Breast epithelium (tissue), 4 donors: ENCODE measurements at regions not wholly inside any gene's neighbourhood (a gene's known extent, or its start where the extent isn't known, plus 50 kb on each side); places are given as distances from the start of the nearest gene placed in this dataset.

ENCODE experiments used
- DNase-seq, 2 donors: peaks; one replicate each; pipeline ENCODE4 v3.0.0-alpha.2; 2019; ENCODE audit warnings: low spot score in 2 of 2
- H3K27ac ChIP-seq, 2 donors: fragments of 200-600 bp; sonication (generic) in 1 of 2; one replicate each; pipeline ENCODE4 v1.5.1; 2016 to 2019; ENCODE audit warnings: mild to moderate bottlenecking in 1 of 2
- H3K27me3 ChIP-seq, 2 donors: fragments of 200-600 bp; sonication (generic) in 1 of 2; one replicate each; pipeline versions ENCODE4 v1.5.1 to v1.6.0; 2017 to 2019; ENCODE audit warnings: control low read depth in 1 of 2, mild to moderate bottlenecking in 1 of 2
- H3K36me3 ChIP-seq: fragments of 200-600 bp; one replicate; pipeline ENCODE4 v1.5.1; 2019
- H3K4me1 ChIP-seq, 2 donors: fragments of 200-600 bp; sonication (generic); one replicate each; pipeline ENCODE4 v1.5.1; 2016 to 2019; ENCODE audit warnings: control low read depth in 1 of 2
- H3K4me3 ChIP-seq, 3 donors: fragments of 200-600 bp; sonication (generic); 1 replicate in 2 of 3; 2 replicates in 1 of 3; pipeline ENCODE4 v1.5.1; 2016 to 2019; ENCODE audit warnings: mild to moderate bottlenecking in 3 of 3, moderate library complexity in 2 of 3
- H3K9me3 ChIP-seq, 2 donors: fragments of 200-600 bp; sonication (generic) in 1 of 2; one replicate each; pipeline ENCODE4 v1.5.1; 2016 to 2019; ENCODE audit warnings: control low read depth in 1 of 2
- POLR2A ChIP-seq: fragments of 450-650 bp; IDR thresholded peaks from one replicate; pipeline ENCODE4 v1.6.1; 2016; ENCODE audit warnings: antibody characterized with exemption, mild to moderate bottlenecking, moderate library complexity
- POLR2AphosphoS5 ChIP-seq, 3 donors: sonication (generic); formaldehyde crosslinking; IDR thresholded peaks; one replicate each; pipeline ENCODE4 v1.6.1; 2017; ENCODE audit warnings: antibody characterized with exemption in 3 of 3
- intact Hi-C: fragments of 100-400 bp; cut with DNase I; formaldehyde crosslinking; loops from one replicate; pipeline ENCODE4 v1.15.1; 2023; ENCODE audit warnings: low total_unique reads
- TF ChIP-seq, protein P1 (sequence below), 3 donors: fragments of 450-650 bp; IDR thresholded peaks; one replicate each; pipeline ENCODE4 v1.5.1; 2016 to 2017; ENCODE audit warnings: antibody characterized with exemption in 3 of 3, mild to moderate bottlenecking in 3 of 3, moderate library complexity in 3 of 3

DNA sequence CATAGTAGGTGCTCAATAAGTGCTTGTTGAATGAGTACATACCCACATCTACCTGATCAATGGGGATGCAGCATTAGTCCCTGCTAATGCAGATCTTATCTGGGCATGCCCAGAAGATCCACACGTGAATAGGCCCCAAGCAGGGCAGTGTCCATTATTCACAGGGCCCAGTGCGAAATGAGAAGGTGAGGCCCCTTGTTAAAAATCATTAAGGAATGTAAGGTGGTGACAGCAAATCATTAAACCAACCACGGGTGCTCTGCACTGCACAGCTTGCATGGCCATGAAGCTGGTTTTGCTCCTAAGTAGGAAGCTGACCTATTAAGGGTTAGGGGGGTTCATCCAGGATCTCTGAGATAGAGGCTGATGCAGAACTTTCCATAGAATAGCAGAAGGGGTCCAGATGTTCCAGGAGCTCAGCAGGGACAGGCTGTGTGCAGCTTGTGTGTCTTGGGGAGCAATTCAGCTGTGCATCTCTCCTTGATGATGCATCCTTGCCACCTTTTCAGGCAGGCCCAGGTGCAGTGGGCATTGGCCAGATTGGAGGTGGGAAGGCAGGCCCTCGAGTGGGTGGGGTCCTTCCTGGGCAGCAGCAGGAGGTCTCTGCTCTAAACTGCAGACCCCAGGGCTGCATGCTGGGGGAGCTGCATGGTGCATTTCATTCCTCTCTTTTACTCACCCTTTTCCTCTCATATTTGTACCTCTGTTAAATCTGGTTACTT lies 231.3 kb upstream of the PWP1 start:
- H3K27ac ChIP-seq, result no peak overlapping the region
- H3K27me3 ChIP-seq, result no peaks in the 10 kb centered on the region
- no peak overlapping the region for H3K4me3 ChIP-seq
- TF ChIP-seq, protein P1, sequence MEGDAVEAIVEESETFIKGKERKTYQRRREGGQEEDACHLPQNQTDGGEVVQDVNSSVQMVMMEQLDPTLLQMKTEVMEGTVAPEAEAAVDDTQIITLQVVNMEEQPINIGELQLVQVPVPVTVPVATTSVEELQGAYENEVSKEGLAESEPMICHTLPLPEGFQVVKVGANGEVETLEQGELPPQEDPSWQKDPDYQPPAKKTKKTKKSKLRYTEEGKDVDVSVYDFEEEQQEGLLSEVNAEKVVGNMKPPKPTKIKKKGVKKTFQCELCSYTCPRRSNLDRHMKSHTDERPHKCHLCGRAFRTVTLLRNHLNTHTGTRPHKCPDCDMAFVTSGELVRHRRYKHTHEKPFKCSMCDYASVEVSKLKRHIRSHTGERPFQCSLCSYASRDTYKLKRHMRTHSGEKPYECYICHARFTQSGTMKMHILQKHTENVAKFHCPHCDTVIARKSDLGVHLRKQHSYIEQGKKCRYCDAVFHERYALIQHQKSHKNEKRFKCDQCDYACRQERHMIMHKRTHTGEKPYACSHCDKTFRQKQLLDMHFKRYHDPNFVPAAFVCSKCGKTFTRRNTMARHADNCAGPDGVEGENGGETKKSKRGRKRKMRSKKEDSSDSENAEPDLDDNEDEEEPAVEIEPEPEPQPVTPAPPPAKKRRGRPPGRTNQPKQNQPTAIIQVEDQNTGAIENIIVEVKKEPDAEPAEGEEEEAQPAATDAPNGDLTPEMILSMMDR (IDR thresholded peaks at IDR 0.05), result no peak
- TF ChIP-seq POLR2A, result no peak
- no peak for TF ChIP-seq POLR2AphosphoS5 (IDR thresholded peaks at IDR 0.05)
- no peak for DNase-seq
- intact Hi-C loops, result no loop called here
- H3K4me1 ChIP-seq, result no peaks in the 10 kb centered on the region
- no peaks in the 10 kb centered on the region for H3K36me3 ChIP-seq
- H3K9me3 ChIP-seq, result no peaks in the 10 kb centered on the region

DNA sequence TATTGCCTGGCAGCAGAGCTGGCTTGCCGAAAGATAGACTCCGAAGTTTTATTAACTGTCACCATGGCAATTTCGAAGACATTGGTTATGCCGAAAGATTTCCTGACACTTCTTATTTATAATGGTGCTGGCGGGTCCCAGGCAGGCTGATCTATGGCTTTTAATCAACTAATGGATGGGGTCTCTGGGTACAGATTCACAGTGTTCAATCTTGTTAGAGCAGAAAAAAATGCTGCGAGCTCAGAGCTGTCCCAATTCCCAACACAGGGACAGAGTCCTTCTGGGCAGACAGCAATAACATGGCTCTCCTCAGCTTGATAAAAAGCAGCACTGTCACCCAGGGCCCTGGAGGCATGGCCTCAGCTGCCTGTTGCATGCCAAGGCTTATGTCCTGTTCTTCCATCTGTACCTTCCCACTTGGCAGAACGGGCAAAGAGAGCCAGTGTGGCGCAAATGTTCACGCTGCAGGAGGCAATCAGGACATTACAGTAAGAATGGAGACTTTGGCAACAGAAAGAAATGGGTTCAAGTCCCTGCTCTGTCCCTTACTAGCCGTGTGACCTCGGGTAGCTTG lies 228.2 kb upstream of the PWP1 start:
- TF ChIP-seq, protein P1 (IDR thresholded peaks at IDR 0.05), result no peak
- TF ChIP-seq POLR2A (no peak), POLR2AphosphoS5 (IDR thresholded peaks at IDR 0.05) (no peak)

DNA sequence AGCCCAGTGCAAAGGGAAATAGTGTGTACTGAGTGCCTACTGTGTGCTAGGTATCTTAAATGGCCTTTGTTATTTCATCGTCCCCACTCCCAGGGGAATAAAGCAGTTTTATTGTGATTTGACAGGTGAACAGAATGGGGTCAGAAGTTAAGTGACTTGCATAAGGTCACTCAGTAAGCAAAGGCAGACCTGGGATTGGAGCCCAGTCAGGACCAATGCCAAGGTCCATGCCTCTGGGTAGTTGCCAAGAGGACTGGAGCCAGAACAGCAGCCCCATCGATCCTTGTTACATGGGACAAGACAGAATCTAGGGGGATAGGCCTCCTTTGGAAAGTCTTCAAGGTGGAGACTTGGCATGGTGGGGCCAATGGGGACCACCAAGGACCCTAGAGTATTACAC lies 227.4 kb upstream of the PWP1 start:
- Histone ChIP-seq H3K9me3 (no peaks in the 10 kb centered on the region), H3K27ac (no peak overlapping the region), H3K4me1 (no peaks in the 10 kb centered on the region), H3K27me3 (no peaks in the 10 kb centered on the region), H3K36me3 (no peaks in the 10 kb centered on the region), H3K4me3 (no peak overlapping the region)
- DNase-seq, result no peak
- intact Hi-C loops, result no loop called here
- TF ChIP-seq, protein P1 (IDR thresholded peaks at IDR 0.05), result no peak
- no peak for TF ChIP-seq POLR2AphosphoS5 (IDR thresholded peaks at IDR 0.05)
- no peak for TF ChIP-seq POLR2A

More for the DNA sequence above, 228.2 kb upstream of the PWP1 start:
- H3K27me3 ChIP-seq, result no peaks in the 10 kb centered on the region
- H3K4me1 ChIP-seq, result no peaks in the 10 kb centered on the region
- H3K4me3 ChIP-seq, result no peak overlapping the region
- intact Hi-C loops, result no loop called here
- H3K9me3 ChIP-seq, result no peaks in the 10 kb centered on the region
- no peaks in the 10 kb centered on the region for H3K36me3 ChIP-seq
- H3K27ac ChIP-seq, result no peak overlapping the region
- no peak for DNase-seq

DNA sequence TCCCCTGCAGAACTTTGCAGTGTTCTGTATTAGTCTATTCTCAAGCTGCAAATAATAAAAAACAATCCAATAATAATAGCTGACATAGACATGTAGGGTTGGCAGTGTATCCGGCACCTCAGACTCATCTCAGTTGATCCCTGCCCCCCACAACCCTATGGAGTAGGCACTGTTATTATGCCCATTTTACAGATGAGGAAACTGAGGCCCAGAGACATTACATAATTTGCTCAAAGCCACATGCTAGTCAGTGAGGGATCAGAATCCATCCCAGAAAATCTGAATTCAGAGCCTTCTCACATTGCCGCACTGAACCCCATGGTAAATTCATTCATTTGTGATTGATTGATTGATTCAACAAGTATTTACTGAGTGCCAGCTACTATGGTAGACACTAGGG lies 226.6 kb upstream of the PWP1 start:
- no peak for DNase-seq
- H3K27ac ChIP-seq, result no peak overlapping the region
- no peaks in the 10 kb centered on the region for H3K4me1 ChIP-seq
- intact Hi-C loops, result no loop called here
- no peaks in the 10 kb centered on the region for H3K9me3 ChIP-seq
- no peak overlapping the region for H3K4me3 ChIP-seq
- TF ChIP-seq POLR2A (no peak), POLR2AphosphoS5 (IDR thresholded peaks at IDR 0.05) (no peak)
- TF ChIP-seq, protein P1 (IDR thresholded peaks at IDR 0.05), result no peak
- H3K36me3 ChIP-seq, result no peaks in the 10 kb centered on the region
- no peaks in the 10 kb centered on the region for H3K27me3 ChIP-seq

DNA sequence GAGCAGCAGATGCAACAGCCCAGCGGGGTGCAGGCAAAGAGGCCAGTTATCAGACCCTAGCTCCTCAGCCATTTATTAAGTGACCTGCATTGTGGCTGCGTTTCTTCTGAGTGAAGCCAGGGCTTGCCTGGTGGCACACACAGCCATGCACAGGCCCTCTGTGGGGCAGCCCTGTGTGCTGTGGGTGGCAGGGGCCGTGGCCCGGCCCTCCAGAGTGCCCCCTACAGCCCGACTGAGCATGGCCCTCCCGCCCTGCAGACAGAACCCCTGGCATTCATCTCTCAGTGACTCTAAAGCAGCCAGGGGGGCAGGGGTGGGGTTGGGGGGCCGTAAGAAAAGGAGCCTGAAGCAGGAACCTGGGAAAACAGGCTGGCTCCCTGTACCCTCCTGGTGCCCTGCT lies 226.0 kb upstream of the PWP1 start:
- H3K4me1 ChIP-seq, result no peaks in the 10 kb centered on the region
- no peaks in the 10 kb centered on the region for H3K9me3 ChIP-seq
- no peaks in the 10 kb centered on the region for H3K36me3 ChIP-seq
- TF ChIP-seq, protein P1 (IDR thresholded peaks at IDR 0.05), result no peak
- TF ChIP-seq POLR2AphosphoS5 (IDR thresholded peaks at IDR 0.05), result no peak
- no peak for TF ChIP-seq POLR2A
- no peak overlapping the region for H3K4me3 ChIP-seq
- H3K27ac ChIP-seq, result no peak overlapping the region
- intact Hi-C loops, result no loop called here
- no peaks in the 10 kb centered on the region for H3K27me3 ChIP-seq
- no peak for DNase-seq
